ENCODE measurements at regions not wholly inside any gene's neighbourhood (a gene's known extent, or its start where the extent isn't known, plus 50 kb on each side); places are given as distances from the start of the nearest gene placed in this dataset.

- TF ChIP-seq, protein P1, sequence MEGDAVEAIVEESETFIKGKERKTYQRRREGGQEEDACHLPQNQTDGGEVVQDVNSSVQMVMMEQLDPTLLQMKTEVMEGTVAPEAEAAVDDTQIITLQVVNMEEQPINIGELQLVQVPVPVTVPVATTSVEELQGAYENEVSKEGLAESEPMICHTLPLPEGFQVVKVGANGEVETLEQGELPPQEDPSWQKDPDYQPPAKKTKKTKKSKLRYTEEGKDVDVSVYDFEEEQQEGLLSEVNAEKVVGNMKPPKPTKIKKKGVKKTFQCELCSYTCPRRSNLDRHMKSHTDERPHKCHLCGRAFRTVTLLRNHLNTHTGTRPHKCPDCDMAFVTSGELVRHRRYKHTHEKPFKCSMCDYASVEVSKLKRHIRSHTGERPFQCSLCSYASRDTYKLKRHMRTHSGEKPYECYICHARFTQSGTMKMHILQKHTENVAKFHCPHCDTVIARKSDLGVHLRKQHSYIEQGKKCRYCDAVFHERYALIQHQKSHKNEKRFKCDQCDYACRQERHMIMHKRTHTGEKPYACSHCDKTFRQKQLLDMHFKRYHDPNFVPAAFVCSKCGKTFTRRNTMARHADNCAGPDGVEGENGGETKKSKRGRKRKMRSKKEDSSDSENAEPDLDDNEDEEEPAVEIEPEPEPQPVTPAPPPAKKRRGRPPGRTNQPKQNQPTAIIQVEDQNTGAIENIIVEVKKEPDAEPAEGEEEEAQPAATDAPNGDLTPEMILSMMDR (IDR thresholded peaks at IDR 0.05): no peak
- CTCF ChIA-PET: no interaction called here
- intact Hi-C loops (cut with micrococcal nuclease): no loop called here
Observed at GRCh38 chr1:188424176-188424575, 1595.4 kb downstream of the PLA2G4A start.

GRCh38 chr1:188425687-188426086, 1596.9 kb downstream of the PLA2G4A start:
- ATAC-seq (ENCODE audit: low read depth) (no peak), DNase-seq (no peak)
- Mint-ChIP-seq H3K36me3 (ENCODE audit: low read depth) (no peaks in the 10 kb centered on the region), H3K27ac (no peak overlapping the region), H3K9me3 (no peaks in the 10 kb centered on the region), H3K4me1 (no peaks in the 10 kb centered on the region), H3K27me3 (no peaks in the 10 kb centered on the region), H3K4me3 (no peak overlapping the region)
- TF ChIP-seq, protein P1 (IDR thresholded peaks at IDR 0.05): no peak
- POLR2A ChIA-PET: no interaction called here
- intact Hi-C loops (cut with micrococcal nuclease): no loop called here
- CTCF ChIA-PET: no interaction called here

More at GRCh38 chr1:188424176-188424575, 1595.4 kb downstream of the PLA2G4A start:
- DNase-seq: no peak
- no peak for ATAC-seq (ENCODE audit: low read depth)
- Mint-ChIP-seq H3K36me3 (ENCODE audit: low read depth) (no peaks in the 10 kb centered on the region), H3K4me3 (no peak overlapping the region), H3K4me1 (no peaks in the 10 kb centered on the region), H3K27me3 (no peaks in the 10 kb centered on the region), H3K27ac (no peak overlapping the region), H3K9me3 (no peaks in the 10 kb centered on the region)
- POLR2A ChIA-PET: no interaction called here

- no peaks in the 10 kb centered on the region for H3K4me1 Mint-ChIP-seq
- ChIA-PET CTCF (no interaction called here), POLR2A (no interaction called here)
- TF ChIP-seq, protein P1 (IDR thresholded peaks at IDR 0.05): no peak
- H3K27ac Mint-ChIP-seq: no peak overlapping the region
- no peaks in the 10 kb centered on the region for H3K36me3 Mint-ChIP-seq (ENCODE audit: low read depth)
- intact Hi-C loops (cut with micrococcal nuclease): no loop called here
- H3K27me3 Mint-ChIP-seq: no peaks in the 10 kb centered on the region
- no peak overlapping the region for H3K4me3 Mint-ChIP-seq
- H3K9me3 Mint-ChIP-seq: no peaks in the 10 kb centered on the region
- ATAC-seq (ENCODE audit: low read depth) (no peak), DNase-seq (no peak)
Observed at GRCh38 chr1:188426561-188426960, 1597.8 kb downstream of the PLA2G4A start.

GRCh38 chr1:188427642-188428041, 1598.9 kb downstream of the PLA2G4A start:
- CTCF ChIA-PET: no interaction called here
- no peak for DNase-seq
- Mint-ChIP-seq H3K27me3 (no peaks in the 10 kb centered on the region), H3K4me1 (no peaks in the 10 kb centered on the region), H3K36me3 (ENCODE audit: low read depth) (no peaks in the 10 kb centered on the region), H3K4me3 (no peak overlapping the region), H3K9me3 (no peaks in the 10 kb centered on the region), H3K27ac (no peak overlapping the region)
- ATAC-seq (ENCODE audit: low read depth): no peak
- POLR2A ChIA-PET: no interaction called here
- TF ChIP-seq, protein P1 (IDR thresholded peaks at IDR 0.05): no peak
- intact Hi-C loops (cut with micrococcal nuclease): no loop called here

DNA sequence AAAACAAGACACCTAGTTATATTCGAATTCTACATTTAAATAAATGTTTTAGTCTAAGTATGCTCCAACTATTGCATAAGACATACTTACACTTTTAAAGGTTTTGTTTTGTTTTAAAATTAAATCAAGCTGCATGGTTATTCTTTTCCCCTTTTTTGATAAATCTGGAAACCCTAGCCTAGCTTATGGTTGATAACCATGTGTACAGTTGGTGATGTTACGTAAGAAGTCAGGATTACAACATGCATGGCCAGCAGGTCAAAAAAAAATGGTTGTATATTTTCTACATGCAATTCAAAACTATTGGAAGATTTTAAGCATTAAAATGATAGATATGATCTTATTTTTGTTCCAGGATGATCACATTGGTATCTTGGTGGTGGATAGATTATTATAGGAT, 1600.6 kb downstream of the PLA2G4A start:
- CTCF ChIA-PET: no interaction called here
- no peaks in the 10 kb centered on the region for H3K36me3 Mint-ChIP-seq (ENCODE audit: low read depth)
- intact Hi-C loops (cut with micrococcal nuclease): no loop called here
- POLR2A ChIA-PET: no interaction called here
- DNase-seq: no peak
- H3K4me1 Mint-ChIP-seq: no peaks in the 10 kb centered on the region
- H3K9me3 Mint-ChIP-seq: no peaks in the 10 kb centered on the region
- H3K27ac Mint-ChIP-seq: no peak overlapping the region
- ATAC-seq (ENCODE audit: low read depth): no peak
- no peaks in the 10 kb centered on the region for H3K27me3 Mint-ChIP-seq
- TF ChIP-seq, protein P1 (IDR thresholded peaks at IDR 0.05): no peak
- H3K4me3 Mint-ChIP-seq: no peak overlapping the region

Measured in activated B cell treated with CpG ODN at 0.5 μM for 24 hours (primary cell).